ENCODE measurements at regions not wholly inside any gene's neighbourhood (a gene's known extent, or its start where the extent isn't known, plus 50 kb on each side); places are given as distances from the start of the nearest gene placed in this dataset.

- TF ChIP-seq CTCF (IDR thresholded peaks at IDR 0.05 in 4 of 5, conservative IDR thresholded peaks at IDR 0.05 in 1 of 5), result no peak
- TF ChIP-seq POLR2A (IDR thresholded peaks at IDR 0.05), result no peak
Observed at GRCh38 chr6:63491119-63491518, 81.2 kb upstream of the LOC128125822 start.
